ENCODE measurements at regions not wholly inside any gene's neighbourhood (a gene's known extent, or its start where the extent isn't known, plus 50 kb on each side); places are given as distances from the start of the nearest gene placed in this dataset.

DNA sequence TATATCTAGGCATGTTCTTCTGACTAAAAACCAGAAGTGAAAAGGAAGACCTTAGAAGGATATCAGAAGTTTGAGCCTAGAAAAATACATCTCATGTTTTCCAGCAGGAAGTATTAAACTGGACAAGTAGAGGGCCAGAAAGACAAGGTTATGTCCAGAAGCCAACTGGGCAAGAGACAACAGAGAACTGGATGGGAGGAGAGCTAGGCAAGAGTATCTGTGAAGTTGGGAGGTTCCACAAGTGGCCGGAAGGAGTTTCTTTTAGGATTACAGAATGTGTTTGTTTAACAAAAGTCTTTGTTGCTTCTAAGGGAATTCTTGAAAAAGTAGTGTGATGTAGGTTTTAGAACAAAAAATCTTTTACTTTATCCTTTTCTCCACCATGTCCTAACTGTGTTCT, 86.4 kb downstream of the CYP26A1 start:
- no peak for TF ChIP-seq POLR2A (IDR thresholded peaks at IDR 0.05)
- TF ChIP-seq, protein P1, sequence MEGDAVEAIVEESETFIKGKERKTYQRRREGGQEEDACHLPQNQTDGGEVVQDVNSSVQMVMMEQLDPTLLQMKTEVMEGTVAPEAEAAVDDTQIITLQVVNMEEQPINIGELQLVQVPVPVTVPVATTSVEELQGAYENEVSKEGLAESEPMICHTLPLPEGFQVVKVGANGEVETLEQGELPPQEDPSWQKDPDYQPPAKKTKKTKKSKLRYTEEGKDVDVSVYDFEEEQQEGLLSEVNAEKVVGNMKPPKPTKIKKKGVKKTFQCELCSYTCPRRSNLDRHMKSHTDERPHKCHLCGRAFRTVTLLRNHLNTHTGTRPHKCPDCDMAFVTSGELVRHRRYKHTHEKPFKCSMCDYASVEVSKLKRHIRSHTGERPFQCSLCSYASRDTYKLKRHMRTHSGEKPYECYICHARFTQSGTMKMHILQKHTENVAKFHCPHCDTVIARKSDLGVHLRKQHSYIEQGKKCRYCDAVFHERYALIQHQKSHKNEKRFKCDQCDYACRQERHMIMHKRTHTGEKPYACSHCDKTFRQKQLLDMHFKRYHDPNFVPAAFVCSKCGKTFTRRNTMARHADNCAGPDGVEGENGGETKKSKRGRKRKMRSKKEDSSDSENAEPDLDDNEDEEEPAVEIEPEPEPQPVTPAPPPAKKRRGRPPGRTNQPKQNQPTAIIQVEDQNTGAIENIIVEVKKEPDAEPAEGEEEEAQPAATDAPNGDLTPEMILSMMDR (IDR thresholded peaks at IDR 0.05), result no peak

Data from tibial nerve (tissue), 3 donors.